ENCODE measurements at regions not wholly inside any gene's neighbourhood (a gene's known extent, or its start where the extent isn't known, plus 50 kb on each side); places are given as distances from the start of the nearest gene placed in this dataset.

DNA sequence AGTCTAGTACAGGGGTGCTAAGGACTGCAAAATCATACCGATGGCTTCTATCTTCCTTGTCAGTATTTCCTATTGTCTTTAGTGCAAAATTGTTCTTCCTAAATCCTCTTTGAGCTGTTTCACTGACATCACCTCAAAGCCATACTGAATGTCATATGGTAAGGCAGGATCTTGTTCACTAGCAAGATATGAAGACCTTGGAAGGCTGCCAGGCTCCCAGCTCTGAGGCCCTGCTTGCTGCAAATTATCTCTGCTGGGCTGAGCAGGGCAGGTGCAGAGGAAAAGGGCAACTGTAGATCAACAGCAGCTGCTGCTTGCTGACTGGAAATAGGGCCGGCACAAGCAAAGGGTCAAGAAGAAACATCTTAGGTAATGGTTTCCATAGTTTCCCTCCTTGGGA lies 58.2 kb downstream of the PMAIP1 start:
- TF ChIP-seq TAF1 (CRISPR knock-in tag; IDR thresholded peaks at IDR 0.05) (no peak), EP300 (IDR thresholded peaks at IDR 0.05; ENCODE audit: low read depth in 2 of 2, low read length in 2 of 2) (no peak), EP300 (CRISPR knock-in tag; IDR thresholded peaks at IDR 0.05; ENCODE audit: borderline replicate concordance) (no peak), ZNF274 (CRISPR knock-in tag; IDR thresholded peaks at IDR 0.05) (no peak), ZNF670 (CRISPR knock-in tag; IDR thresholded peaks at IDR 0.05; ENCODE audit: borderline replicate concordance) (no peak)
